Heart right ventricle (tissue), 16 donors: ENCODE measurements at regions not wholly inside any gene's neighbourhood (a gene's known extent, or its start where the extent isn't known, plus 50 kb on each side); places are given as distances from the start of the nearest gene placed in this dataset.

ENCODE experiments used
- ATAC-seq, 8 donors: fragments of 200-7000 bp; cut with Tn5 transposase; one replicate each; pipeline ENCODE4 v1.9.1; 2020; ENCODE audit warnings: mild to moderate bottlenecking in 8 of 8, moderate library complexity in 8 of 8, moderate number of reproducible peaks in 1 of 8
- DNase-seq, 2 donors: peaks; one replicate each; pipeline ENCODE4 v3.0.0-alpha.2; 2020
- H3K27ac ChIP-seq, 10 donors: fragments of 200-600 bp; sonication (generic) in 2 of 10; one replicate each; pipeline versions ENCODE4 v1.5.0 to v1.8.0; 2020 to 2022; ENCODE audit warnings: mild to moderate bottlenecking in 3 of 10
- H3K27me3 ChIP-seq, 7 donors: fragments of 200-600 bp; one replicate each; pipeline ENCODE4 v1.8.0; 2021 to 2022; ENCODE audit warnings: mild to moderate bottlenecking in 2 of 7
- H3K36me3 ChIP-seq, 9 donors: fragments of 200-600 bp; sonication (generic) in 1 of 9; one replicate each; pipeline versions ENCODE4 v1.5.0 to v1.8.0; 2020 to 2022; ENCODE audit warnings: mild to moderate bottlenecking in 2 of 9
- H3K4me1 ChIP-seq, 9 donors: fragments of 200-600 bp; sonication (generic) in 1 of 9; one replicate each; pipeline versions ENCODE4 v1.5.0 to v1.8.0; 2020 to 2022; ENCODE audit warnings: mild to moderate bottlenecking in 4 of 9
- H3K4me3 ChIP-seq, 10 donors: fragments of 200-600 bp; sonication (generic) in 2 of 10; one replicate each; pipeline versions ENCODE4 v1.5.0 to v1.8.0; 2020 to 2022; ENCODE audit warnings: mild to moderate bottlenecking in 7 of 10, moderate library complexity in 2 of 10
- H3K9me3 ChIP-seq, 11 donors: fragments of 200-600 bp in 10 of 11; sonication (generic) in 2 of 11; one replicate each; pipeline versions ENCODE4 v1.5.0 to v1.8.0; 2013 to 2022; ENCODE audit warnings: mild to moderate bottlenecking in 2 of 11, control low read depth in 1 of 11, moderate library complexity in 1 of 11
- WGBS, 2 donors: extraction: QIAGEN DNeasy Blood & Tissue Kit; methylation state at CpG; one replicate each; pipeline ENCODE4 v1.1.7; 2013; ENCODE audit warnings: inconsistent platforms in 1 of 2; 5-methylcytosine and 5-hydroxymethylcytosine counted together
- intact Hi-C, 10 donors: fragments of 100-400 bp; cut with DNase I; formaldehyde crosslinking; loops; one replicate each; pipeline versions ENCODE4 v1.11.1 to v1.14.2; 2022
- TF ChIP-seq, protein P1 (sequence below), 9 donors: fragments of 200-600 bp; sonication (generic) in 2 of 9; IDR thresholded peaks; one replicate each; pipeline versions ENCODE4 v1.5.0 to v1.8.0; 2021 to 2022; ENCODE audit warnings: antibody characterized with exemption in 9 of 9, mild to moderate bottlenecking in 5 of 9, moderate library complexity in 1 of 9
- donor health status: Arrhythmogenic right ventricular cardiomyopathy.
- donor health status: ischemic (EF 13 %, LVEDD 7.1; RV severe dilation, severe dysfunction).
- donor health status: healthy with polysubstance abuse.
- donor health status: DM: no; HTN: yes; CAD: no.
- donor health status: DM: no; HTN: no; CAD: no.
- donor health status: ischemic (EF 25% LVEDD 6.9; RV normal size, moderate dysfunction).
- donor health status: ischemic (EF 25% LVEDD 5.7; RV mildly dilated, moderate dysfunction).
- donor health status: healthy.
- donor health status: DM: yes; HTN: yes; CAD: no.
- donor health status: Ischemic cardiomyopathy.
- donor health status: ischemic (EF 35%, LVEDD 5.7; RV mildly dilated, moderate dysfunction).
- donor health status: nonischemic (EF 11% LVEDD 7.7; RV severe dilation, severe dysfunction).
- donor health status: DM: yes; HTN: yes; CAD: no.
- donor health status: PGD.
- donor health status: ischemic (EF 29% LVEDD 5.4; RV normal size, mild dysfunction).
- donor health status: nonischemic (EF 23%, LVEDD 6.1; RV moderate dilation, normal function).

GRCh38 chr2:75326645-75327044 lies 127.3 kb upstream of the TACR1 start:
- intact Hi-C loops, result no loop called here
- DNase-seq (no peak), ATAC-seq (no peak)
- Histone ChIP-seq H3K27ac (no peak overlapping the region), H3K4me1 (peaks cover 0 to 20% (median 0%) of the 10 kb centered on the region in 9 donors), H3K9me3 (no peaks in the 10 kb centered on the region), H3K27me3 (no peaks in the 10 kb centered on the region), H3K36me3 (no peaks in the 10 kb centered on the region), H3K4me3 (no peak overlapping the region)
- 86 to 91% methylated on average over 2 of the region's 2 CpGs for whole genome bisulfite sequencing, 2 donors
- TF ChIP-seq, protein P1, sequence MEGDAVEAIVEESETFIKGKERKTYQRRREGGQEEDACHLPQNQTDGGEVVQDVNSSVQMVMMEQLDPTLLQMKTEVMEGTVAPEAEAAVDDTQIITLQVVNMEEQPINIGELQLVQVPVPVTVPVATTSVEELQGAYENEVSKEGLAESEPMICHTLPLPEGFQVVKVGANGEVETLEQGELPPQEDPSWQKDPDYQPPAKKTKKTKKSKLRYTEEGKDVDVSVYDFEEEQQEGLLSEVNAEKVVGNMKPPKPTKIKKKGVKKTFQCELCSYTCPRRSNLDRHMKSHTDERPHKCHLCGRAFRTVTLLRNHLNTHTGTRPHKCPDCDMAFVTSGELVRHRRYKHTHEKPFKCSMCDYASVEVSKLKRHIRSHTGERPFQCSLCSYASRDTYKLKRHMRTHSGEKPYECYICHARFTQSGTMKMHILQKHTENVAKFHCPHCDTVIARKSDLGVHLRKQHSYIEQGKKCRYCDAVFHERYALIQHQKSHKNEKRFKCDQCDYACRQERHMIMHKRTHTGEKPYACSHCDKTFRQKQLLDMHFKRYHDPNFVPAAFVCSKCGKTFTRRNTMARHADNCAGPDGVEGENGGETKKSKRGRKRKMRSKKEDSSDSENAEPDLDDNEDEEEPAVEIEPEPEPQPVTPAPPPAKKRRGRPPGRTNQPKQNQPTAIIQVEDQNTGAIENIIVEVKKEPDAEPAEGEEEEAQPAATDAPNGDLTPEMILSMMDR (IDR thresholded peaks at IDR 0.05), result no peak

DNA sequence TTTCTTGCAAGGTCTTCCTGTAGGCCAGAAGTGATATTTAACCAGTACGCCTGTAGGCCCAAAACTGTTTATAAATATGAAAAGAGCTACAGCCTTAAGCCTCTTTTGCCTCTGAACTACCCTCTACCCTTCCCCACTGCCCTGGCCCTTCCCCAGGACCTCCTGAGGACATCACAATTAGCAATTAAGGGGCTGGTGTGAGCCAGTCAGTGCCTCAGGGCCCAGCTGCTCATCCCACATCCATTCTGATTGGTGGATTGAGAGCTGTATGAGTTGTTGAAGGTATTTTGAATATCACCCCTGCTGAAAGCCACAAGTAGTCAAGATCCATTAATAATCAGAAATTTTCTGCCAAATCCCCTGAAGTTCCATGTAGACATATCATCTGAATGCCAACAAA lies 126.3 kb upstream of the TACR1 start:
- peaks cover 0 to 20% (median 0%) of the 10 kb centered on the region in 9 donors for H3K4me1 ChIP-seq
- TF ChIP-seq, protein P1 (IDR thresholded peaks at IDR 0.05), result no peak
- WGBS, 2 donors, result 93 to 96% methylated on average over 1 of the region's 1 CpG
- no peak for ATAC-seq
- no peaks in the 10 kb centered on the region for H3K27me3 ChIP-seq
- DNase-seq, result no peak
- peak overlapping the region in 3 of 10 donors; percentile 8 to 60 (median 53) for H3K27ac ChIP-seq
- no peak overlapping the region for H3K4me3 ChIP-seq
- no peaks in the 10 kb centered on the region for H3K36me3 ChIP-seq
- intact Hi-C loops, result no loop called here
- no peaks in the 10 kb centered on the region for H3K9me3 ChIP-seq

- TF ChIP-seq, protein P1 (IDR thresholded peaks at IDR 0.05), result no peak
- Histone ChIP-seq H3K27ac (peak overlapping the region in 2 of 10 donors; percentile 53 to 60), H3K4me3 (no peak overlapping the region), H3K9me3 (no peaks in the 10 kb centered on the region), H3K27me3 (no peaks in the 10 kb centered on the region), H3K4me1 (peaks cover 0 to 20% (median 0%) of the 10 kb centered on the region in 9 donors), H3K36me3 (no peaks in the 10 kb centered on the region)
- DNase-seq (no peak), ATAC-seq (peak in 2 of 8 donors; percentile 31 to 53)
- intact Hi-C loops, result no loop called here
Observed at GRCh38 chr2:75324861-75325284, 125.6 kb upstream of the TACR1 start.

GRCh38 chr2:75324141-75324540 lies 124.8 kb upstream of the TACR1 start:
- intact Hi-C loops, result no loop called here
- TF ChIP-seq, protein P1 (IDR thresholded peaks at IDR 0.05), result no peak
- 69 to 72% methylated on average over 2 of the region's 2 CpGs for WGBS, 2 donors

More at GRCh38 chr2:75324141-75324540, 124.8 kb upstream of the TACR1 start:
- H3K36me3 ChIP-seq, result no peaks in the 10 kb centered on the region
- no peaks in the 10 kb centered on the region for H3K9me3 ChIP-seq
- peak overlapping the region in 2 of 10 donors; percentile 15 to 27 for H3K27ac ChIP-seq
- DNase-seq (no peak), ATAC-seq (no peak)
- no peaks in the 10 kb centered on the region for H3K27me3 ChIP-seq
- H3K4me3 ChIP-seq, result no peak overlapping the region
- peaks cover 0 to 20% (median 0%) of the 10 kb centered on the region in 9 donors for H3K4me1 ChIP-seq
